HG03095 (cell line): ENCODE measurements at regions not wholly inside any gene's neighbourhood (a gene's known extent, or its start where the extent isn't known, plus 50 kb on each side); places are given as distances from the start of the nearest gene placed in this dataset.
A peak's percentile ranks its signal among the peaks of the same experiment; 100 is the strongest.
"Not testable (repeated sequence)": the region's sequence is repeated elsewhere in the genome, so short reads cannot be mapped to it uniquely, and the experiment has no call there.

ENCODE experiments used
- ATAC-seq: cut with Tn5 transposase; IDR thresholded peaks from one replicate; pipeline ENCODE4 v1.9.1; 2021; ENCODE audit warnings: moderate library complexity; ENCODE audit not compliant: unreplicated experiment

- no peak for ATAC-seq
Observed at GRCh38 chr5:124554746-124555578, 191.5 kb downstream of the ZNF608 start.

- no peak for ATAC-seq
Observed at GRCh38 chr5:124553911-124554310, 192.5 kb downstream of the ZNF608 start.

- ATAC-seq = no peak
Observed at GRCh38 chr5:124552526-124552925, 193.9 kb downstream of the ZNF608 start.

- ATAC-seq = no peak
Observed at GRCh38 chr5:124551939-124552279, 194.5 kb downstream of the ZNF608 start.

GRCh38 chr5:124550731-124551130 lies 195.7 kb downstream of the ZNF608 start:
- no peak for ATAC-seq

GRCh38 chr5:124549891-124550436 lies 196.5 kb downstream of the ZNF608 start:
- ATAC-seq = no peak

GRCh38 chr5:124546643-124547042 lies 199.8 kb downstream of the ZNF608 start:
- no peak for ATAC-seq

GRCh38 chr5:124544366-124545055 lies 201.9 kb downstream of the ZNF608 start:
- peak; percentile 91 for ATAC-seq

GRCh38 chr5:124538931-124539330 lies 207.5 kb downstream of the ZNF608 start:
- no peak for ATAC-seq

GRCh38 chr5:124538191-124538590 lies 208.2 kb downstream of the ZNF608 start:
- ATAC-seq = no peak

- ATAC-seq = no peak
Observed at GRCh38 chr5:124537522-124537921, 208.9 kb downstream of the ZNF608 start.

- ATAC-seq = no peak
Observed at GRCh38 chr5:124537107-124537506, 209.3 kb downstream of the ZNF608 start.

GRCh38 chr5:124536333-124536732 lies 210.1 kb downstream of the ZNF608 start:
- ATAC-seq = no peak

GRCh38 chr5:124530916-124531315 lies 215.5 kb downstream of the ZNF608 start:
- no peak for ATAC-seq

GRCh38 chr5:124528838-124529237 lies 217.6 kb downstream of the ZNF608 start:
- ATAC-seq = no peak

- ATAC-seq = peak; percentile 44
Observed at GRCh38 chr5:124527220-124527991, 219.0 kb downstream of the ZNF608 start.

- not testable (repeated sequence) for ATAC-seq
Observed at GRCh38 chr5:124526079-124526478, 220.4 kb downstream of the ZNF608 start.

- ATAC-seq = peak; percentile 95
Observed at GRCh38 chr5:124524552-124525232, 221.7 kb downstream of the ZNF608 start.

GRCh38 chr5:124523897-124524296 lies 222.5 kb downstream of the ZNF608 start:
- ATAC-seq = no peak

GRCh38 chr5:124522992-124523391 lies 223.4 kb downstream of the ZNF608 start:
- ATAC-seq = no peak
